SK-N-MC (cell line): ENCODE measurements at regions not wholly inside any gene's neighbourhood (a gene's known extent, or its start where the extent isn't known, plus 50 kb on each side); places are given as distances from the start of the nearest gene placed in this dataset.

ENCODE experiments used
- EZH2 ChIP-seq: fragments of 200-600 bp; sonication (generic); IDR thresholded peaks from one replicate; pipeline ENCODE4 v1.6.1; 2017; ENCODE audit warnings: antibody characterized with exemption
- POLR2AphosphoS5 ChIP-seq: IDR thresholded peaks from 2 replicates; pipeline ENCODE4 v1.6.1; 2012; ENCODE audit warnings: mild to moderate bottlenecking, low read depth, low read length, borderline replicate concordance

DNA sequence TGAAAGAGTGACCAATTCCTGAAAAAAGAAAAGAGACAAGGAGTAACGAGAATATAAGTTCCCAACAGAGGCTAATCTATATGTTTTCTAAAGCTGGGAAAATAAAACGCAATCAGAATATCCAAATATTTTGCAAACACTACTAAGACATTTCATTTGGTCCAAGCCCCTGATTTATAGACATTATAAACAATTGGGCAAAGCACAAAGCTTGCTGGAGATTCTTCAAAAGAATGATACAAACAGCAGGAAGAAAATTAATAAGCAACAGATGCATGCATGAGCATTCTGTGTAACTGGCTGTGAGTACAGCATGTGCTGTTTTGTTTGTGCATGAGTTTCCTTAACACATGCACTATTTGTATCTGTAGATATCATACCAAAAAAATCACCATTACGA, 552.9 kb downstream of the LTN1 start:
- TF ChIP-seq EZH2 (no peak), POLR2AphosphoS5 (no peak)
